Small intestine (tissue), 7 donors: ENCODE measurements at regions not wholly inside any gene's neighbourhood (a gene's known extent, or its start where the extent isn't known, plus 50 kb on each side); places are given as distances from the start of the nearest gene placed in this dataset.

ENCODE experiments used
- DNase-seq, 2 donors: peaks; one replicate each; pipeline versions ENCODE4 v3.0.0 to v3.0.0-alpha.2; 2013
- FAIRE-seq: peaks from 2 replicates; lab custom pipeline; 2012; peaks lifted over from hg19 to GRCh38; lab: Jason Lieb, UNC
- H3K27ac ChIP-seq, 3 donors: one replicate each; pipeline ENCODE4 v1.5.1; 2013; ENCODE audit warnings: low read length in 2 of 3, mild to moderate bottlenecking in 2 of 3, control low read depth in 1 of 3, inconsistent platforms in 1 of 3, low read depth in 1 of 3, moderate library complexity in 1 of 3
- H3K27me3 ChIP-seq, 3 donors: one replicate each; pipeline ENCODE4 v1.6.1; 2013; ENCODE audit warnings: low read length in 3 of 3, inconsistent platforms in 1 of 3; ENCODE audit not compliant: control insufficient read depth in 3 of 3, insufficient read depth in 3 of 3
- H3K36me3 ChIP-seq, 3 donors: one replicate each; pipeline ENCODE4 v1.6.1; 2013; ENCODE audit warnings: low read length in 3 of 3, inconsistent platforms in 1 of 3, low read depth in 1 of 3, mild to moderate bottlenecking in 1 of 3, moderate library complexity in 1 of 3; ENCODE audit not compliant: control insufficient read depth in 3 of 3, insufficient read depth in 2 of 3
- H3K4me1 ChIP-seq, 3 donors: one replicate each; pipeline ENCODE4 v1.6.1; 2013; ENCODE audit warnings: low read length in 2 of 3, inconsistent platforms in 1 of 3, low read depth in 1 of 3, mild to moderate bottlenecking in 1 of 3, moderate library complexity in 1 of 3; ENCODE audit not compliant: control insufficient read depth in 3 of 3, insufficient read depth in 2 of 3
- H3K4me3 ChIP-seq, 3 donors: one replicate each; pipeline ENCODE4 v1.5.1; 2013; ENCODE audit warnings: low read length in 3 of 3, control low read depth in 1 of 3, inconsistent platforms in 1 of 3, low read depth in 1 of 3, mild to moderate bottlenecking in 1 of 3, moderate library complexity in 1 of 3
- H3K9me3 ChIP-seq, 2 donors: one replicate each; pipeline ENCODE4 v1.6.1; 2013; ENCODE audit warnings: low read depth in 1 of 2, low read length in 1 of 2; ENCODE audit not compliant: control insufficient read depth in 2 of 2, insufficient read depth in 1 of 2
- WGBS, 3 donors: extraction: QIAGEN DNeasy Blood & Tissue Kit; methylation state at CpG; one replicate each; pipeline ENCODE4 v1.1.7; 2013; 5-methylcytosine and 5-hydroxymethylcytosine counted together
- donor health status: healthy with polysubstance abuse.
- donor health status: control.
- donor health status: control.
- donor health status: Bipolar disorder and iron deficiency.
- donor health status: healthy.

DNA sequence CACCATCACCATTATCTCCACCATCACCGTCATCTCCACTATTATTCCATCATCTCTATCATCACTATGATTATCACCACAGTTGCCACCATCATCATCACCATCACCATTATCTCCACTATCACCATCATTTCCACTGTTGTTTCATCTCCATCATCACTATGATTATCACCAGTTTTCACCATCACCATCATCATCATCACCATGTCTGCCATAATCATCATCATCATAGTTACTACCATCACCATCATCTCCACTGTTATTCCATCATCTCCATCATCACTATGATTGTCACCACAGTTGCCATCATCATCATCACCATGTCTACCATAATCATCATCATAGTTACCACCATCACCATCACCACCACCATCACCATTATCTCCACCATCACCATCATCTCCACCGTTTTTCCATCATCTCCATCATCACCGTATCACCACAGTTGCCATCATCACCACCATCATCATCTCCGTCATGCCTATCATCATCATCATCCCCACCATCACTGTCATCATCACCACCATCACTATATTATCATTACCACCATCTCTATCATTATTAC lies 264.9 kb downstream of the BRD1 start:
- Histone ChIP-seq H3K4me3 (no peak overlapping the region), H3K9me3 (no peaks in the 10 kb centered on the region), H3K36me3 (no peaks in the 10 kb centered on the region), H3K4me1 (no peaks in the 10 kb centered on the region), H3K27me3 (no peaks in the 10 kb centered on the region), H3K27ac (no peak overlapping the region)
- WGBS, 3 donors: 81 to 91% (median 85%) methylated on average over 4 of the region's 4 CpGs
- FAIRE-seq: no peak
- no peak for DNase-seq

DNA sequence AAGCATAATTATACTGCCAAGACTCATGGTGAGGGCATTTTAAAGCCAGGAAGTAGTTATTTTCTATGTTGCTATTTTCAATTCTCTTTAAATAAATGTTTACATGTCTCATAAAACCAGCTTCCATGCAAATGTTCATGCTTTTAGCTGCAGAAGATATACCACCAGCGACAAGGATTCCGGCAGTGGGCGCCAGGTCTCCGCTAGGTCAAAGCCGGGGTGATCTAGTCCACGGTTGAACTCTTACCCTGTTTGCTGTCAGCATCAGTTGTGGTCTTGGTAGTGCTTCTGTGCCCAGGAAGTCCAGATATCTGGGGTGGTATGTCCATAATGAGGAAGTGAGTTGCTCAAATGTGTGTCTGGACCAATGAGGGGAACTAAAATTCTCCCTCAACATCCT lies 265.7 kb downstream of the BRD1 start:
- H3K4me1 ChIP-seq: no peaks in the 10 kb centered on the region
- H3K9me3 ChIP-seq: no peaks in the 10 kb centered on the region
- no peak overlapping the region for H3K4me3 ChIP-seq
- H3K36me3 ChIP-seq: no peaks in the 10 kb centered on the region
- DNase-seq: no peak
- WGBS, 3 donors: 81 to 92% (median 85%) methylated on average over 6 of the region's 6 CpGs
- no peak for FAIRE-seq
- no peak overlapping the region for H3K27ac ChIP-seq
- no peaks in the 10 kb centered on the region for H3K27me3 ChIP-seq

DNA sequence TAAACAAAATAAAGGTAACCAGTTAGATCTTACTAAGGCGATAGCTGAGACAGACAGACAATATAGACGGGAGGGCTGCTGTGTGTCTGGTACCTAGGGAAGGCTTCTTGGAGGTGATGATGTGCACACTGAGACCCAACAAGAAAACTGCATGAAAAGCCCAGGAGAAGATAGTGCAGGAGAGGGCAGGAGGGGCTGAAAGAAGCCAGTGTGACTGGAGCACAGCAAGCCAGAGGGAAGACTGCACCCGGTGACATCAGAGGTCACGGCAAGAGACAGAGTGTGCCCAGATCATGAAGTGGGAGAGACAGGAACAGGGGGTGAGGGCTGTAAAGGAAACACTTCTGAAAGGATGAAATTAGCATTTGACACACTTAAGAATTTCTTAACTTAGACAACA lies 266.3 kb downstream of the BRD1 start:
- FAIRE-seq (no peak), DNase-seq (no peak)
- Histone ChIP-seq H3K27me3 (no peaks in the 10 kb centered on the region), H3K36me3 (no peaks in the 10 kb centered on the region), H3K27ac (no peak overlapping the region), H3K9me3 (no peaks in the 10 kb centered on the region), H3K4me1 (no peaks in the 10 kb centered on the region), H3K4me3 (no peak overlapping the region)
- WGBS, 3 donors: 80 to 84% (median 82%) methylated on average over 4 of the region's 4 CpGs

DNA sequence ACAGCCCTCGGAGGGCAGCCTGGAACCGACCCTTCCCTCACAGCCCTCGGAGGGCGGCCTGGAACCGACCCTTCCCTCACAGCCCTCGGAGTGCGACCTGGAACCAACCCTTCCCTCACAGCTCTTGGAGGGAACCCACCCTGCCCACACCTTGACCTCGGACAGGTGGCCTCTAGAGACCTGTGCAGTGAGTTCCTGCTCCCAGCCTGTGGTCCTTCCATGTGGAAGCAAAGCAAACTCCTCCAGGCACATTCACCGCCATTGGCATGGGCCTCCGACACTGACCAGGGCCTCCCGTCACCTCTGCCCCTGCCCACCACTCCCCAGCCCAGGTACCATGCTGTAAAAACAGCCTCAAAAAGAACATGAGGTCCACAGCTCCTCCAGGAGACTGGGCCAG lies 272.1 kb downstream of the BRD1 start:
- FAIRE-seq: no peak
- Histone ChIP-seq H3K36me3 (no peaks in the 10 kb centered on the region), H3K27ac (no peak overlapping the region), H3K4me1 (no peaks in the 10 kb centered on the region), H3K9me3 (peaks cover 0 to 5% of the 10 kb centered on the region in 2 donors), H3K27me3 (no peaks in the 10 kb centered on the region), H3K4me3 (no peak overlapping the region)
- 85 to 91% (median 85%) methylated on average over 11 of the region's 11 CpGs for WGBS, 3 donors
- no peak for DNase-seq

DNA sequence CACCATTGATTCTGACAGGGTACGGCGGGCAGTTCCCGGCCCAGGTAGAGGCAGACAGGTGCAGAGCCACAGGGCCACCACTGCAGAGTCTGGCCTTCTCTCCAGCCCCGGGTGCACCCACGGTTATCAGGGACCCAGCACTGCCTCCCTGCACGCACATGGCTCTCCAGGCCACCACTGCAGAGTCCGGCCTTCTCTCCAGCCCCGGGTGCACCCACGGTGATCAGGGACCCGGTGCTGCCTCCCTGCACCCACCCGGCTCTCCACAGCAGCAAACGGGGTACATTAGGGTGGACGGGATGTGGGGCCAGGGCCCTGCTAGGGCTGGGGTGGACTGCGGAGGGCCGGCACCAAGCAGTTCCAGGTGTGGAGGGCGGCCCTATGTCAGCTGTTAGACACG lies 272.9 kb downstream of the BRD1 start:
- Histone ChIP-seq H3K9me3 (peaks cover 0 to 5% of the 10 kb centered on the region in 2 donors), H3K4me3 (no peak overlapping the region), H3K36me3 (no peaks in the 10 kb centered on the region), H3K4me1 (no peaks in the 10 kb centered on the region), H3K27ac (no peak overlapping the region), H3K27me3 (no peaks in the 10 kb centered on the region)
- 80 to 94% (median 83%) methylated on average over 17 of the region's 17 CpGs for WGBS, 3 donors
- no peak for DNase-seq
- no peak for FAIRE-seq

DNA sequence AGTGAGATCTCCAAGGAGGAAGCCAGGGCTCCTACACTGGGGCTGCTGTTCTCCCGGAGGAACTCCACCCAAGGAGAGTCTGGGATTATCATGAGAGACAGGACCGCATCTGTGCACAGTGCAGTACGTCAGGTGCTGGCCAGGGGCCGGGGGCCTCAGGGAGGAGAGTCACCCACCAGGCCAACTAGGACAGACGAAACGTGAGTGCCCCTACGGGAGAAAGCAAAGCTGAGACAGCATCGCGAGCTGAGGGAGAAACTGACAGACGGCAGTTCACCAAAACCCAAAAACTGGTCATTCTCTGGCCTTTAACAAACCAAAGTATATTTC lies 273.4 kb downstream of the BRD1 start:
- Histone ChIP-seq H3K4me3 (no peak overlapping the region), H3K27me3 (no peaks in the 10 kb centered on the region), H3K4me1 (no peaks in the 10 kb centered on the region), H3K36me3 (no peaks in the 10 kb centered on the region), H3K27ac (no peak overlapping the region), H3K9me3 (peaks cover 0 to 5% of the 10 kb centered on the region in 2 donors)
- FAIRE-seq (no peak), DNase-seq (no peak)
- 80 to 87% (median 81%) methylated on average over 10 of the region's 10 CpGs for WGBS, 3 donors

DNA sequence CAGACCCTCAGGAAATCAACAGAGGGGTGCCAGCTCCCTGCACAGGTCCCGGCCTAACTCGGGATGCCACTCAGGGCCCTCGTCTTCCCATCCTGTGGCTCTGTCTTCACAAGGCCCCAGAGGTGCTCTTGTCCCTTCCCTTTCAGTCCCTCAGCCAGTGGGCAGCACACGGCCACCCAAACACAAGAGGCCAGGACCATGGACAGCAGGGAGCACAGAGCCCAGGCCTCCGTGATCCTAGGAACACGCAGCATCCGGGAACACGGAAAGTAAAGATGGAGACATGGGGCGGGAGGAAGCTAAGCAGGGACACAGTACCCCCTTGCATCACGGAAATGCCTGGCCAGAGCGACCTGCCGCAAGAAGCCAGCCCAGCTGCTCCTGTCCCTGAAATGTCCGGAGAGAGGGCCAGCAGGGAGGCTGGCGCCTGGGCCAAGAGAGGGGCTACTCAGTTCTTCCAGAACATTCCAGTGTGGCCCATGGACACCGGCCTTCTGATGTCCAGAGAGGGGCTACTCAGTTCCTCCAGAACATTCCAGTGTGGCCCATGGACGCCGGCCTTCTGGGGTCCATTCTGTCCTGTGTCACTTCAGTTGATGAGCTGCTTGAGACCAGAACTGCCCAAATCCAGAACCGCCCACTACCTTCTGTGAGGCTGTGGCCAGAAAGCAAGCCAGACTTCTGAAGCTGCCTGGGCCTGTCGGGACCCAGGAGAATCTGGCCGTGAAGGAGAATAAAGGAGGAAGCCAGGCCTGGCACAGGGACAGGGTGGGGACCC lies 274.0 kb downstream of the BRD1 start:
- H3K36me3 ChIP-seq: no peaks in the 10 kb centered on the region
- H3K9me3 ChIP-seq: peaks cover 0 to 5% of the 10 kb centered on the region in 2 donors
- H3K4me1 ChIP-seq: no peaks in the 10 kb centered on the region
- no peak for FAIRE-seq
- DNase-seq: no peak
- 73 to 76% (median 75%) methylated on average over 20 of the region's 20 CpGs for WGBS, 3 donors
- H3K27ac ChIP-seq: no peak overlapping the region
- no peaks in the 10 kb centered on the region for H3K27me3 ChIP-seq
- H3K4me3 ChIP-seq: no peak overlapping the region

DNA sequence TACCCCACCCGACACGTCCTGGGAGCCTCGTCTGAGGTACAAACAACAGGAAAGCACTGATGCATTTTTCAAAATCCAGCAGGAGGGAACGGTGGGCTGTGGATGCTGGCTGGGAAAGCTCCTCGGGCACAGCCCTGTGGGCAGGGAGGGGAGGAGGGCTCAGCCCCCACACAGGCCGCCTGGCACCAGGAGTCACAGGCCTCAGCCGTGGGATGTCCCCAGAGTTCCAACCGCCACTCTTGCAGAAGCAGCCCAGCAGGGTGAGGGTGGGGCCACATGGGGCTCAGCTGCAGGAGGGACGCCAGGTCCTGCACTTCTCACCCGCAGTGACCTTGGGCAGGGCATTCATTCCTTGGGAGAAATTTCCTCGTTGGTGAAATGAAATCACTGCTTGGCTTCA lies 274.6 kb downstream of the BRD1 start:
- Histone ChIP-seq H3K9me3 (peaks cover 0 to 5% of the 10 kb centered on the region in 2 donors), H3K4me1 (no peaks in the 10 kb centered on the region), H3K27ac (no peak overlapping the region), H3K4me3 (no peak overlapping the region), H3K36me3 (no peaks in the 10 kb centered on the region), H3K27me3 (no peaks in the 10 kb centered on the region)
- DNase-seq: no peak
- no peak for FAIRE-seq
- WGBS, 3 donors: 56 to 80% (median 66%) methylated on average over 9 to 11 of the region's 11 CpGs
